WTC11 (cell line): ENCODE measurements at regions not wholly inside any gene's neighbourhood (a gene's known extent, or its start where the extent isn't known, plus 50 kb on each side); places are given as distances from the start of the nearest gene placed in this dataset.

ENCODE experiments used
- ATAC-seq: fragments of 200-7000 bp; cut with Tn5 transposase; 2 replicates; pipeline ENCODE4 v1.10.0; 2021; ENCODE audit warnings: mild to moderate bottlenecking, moderate library complexity
- CTCF ChIA-PET: fragments of 300-600 bp; sonication (Branson Sonifier 250); formaldehyde crosslinking; loops from one replicate; lab custom pipeline; 2021; ENCODE audit warnings: antibody characterized with exemption; lab: Charles Lee
- POLR2A ChIA-PET: fragments of 350-600 bp; sonication (Branson Sonifier 250); formaldehyde crosslinking; loops from one replicate; lab custom pipeline; 2021; ENCODE audit warnings: antibody characterized with exemption; lab: Charles Lee
- DNase-seq: peaks from one replicate; pipeline ENCODE4 v3.0.0; 2021; ENCODE audit warnings: low spot score
- H3K27ac Mint-ChIP-seq: 2 replicates; pipeline ENCODE4 v1.8.0; 2021; ENCODE audit warnings: mixed read lengths
- H3K27me3 Mint-ChIP-seq: 2 replicates; pipeline ENCODE4 v1.8.0; 2021; ENCODE audit warnings: low read depth, mild to moderate bottlenecking, moderate library complexity, mixed read lengths
- H3K36me3 Mint-ChIP-seq: 2 replicates; pipeline ENCODE4 v1.8.0; 2021; ENCODE audit warnings: mixed read lengths
- H3K4me1 Mint-ChIP-seq: 2 replicates; pipeline ENCODE4 v1.8.0; 2022; ENCODE audit warnings: mixed read lengths
- H3K4me3 Mint-ChIP-seq: 2 replicates; pipeline ENCODE4 v1.8.0; 2021; ENCODE audit warnings: mild to moderate bottlenecking, moderate library complexity, mixed read lengths
- H3K9me3 Mint-ChIP-seq: 2 replicates; pipeline ENCODE4 v1.8.0; 2021; ENCODE audit warnings: mixed read lengths
- CREM ChIP-seq: sonication (generic); formaldehyde crosslinking; IDR thresholded peaks from 2 replicates; pipeline ENCODE4 v1.8.1; 2022; ENCODE audit warnings: mild to moderate bottlenecking, missing genetic modification reagents, moderate library complexity
- EMX1 ChIP-seq: fragments of 250-450 bp; sonication (Bioruptor Pico); IDR thresholded peaks from 2 replicates; pipeline ENCODE4 v1.8.0; 2021; ENCODE audit warnings: mild to moderate bottlenecking
- FOXK1 ChIP-seq: sonication (generic); formaldehyde crosslinking; IDR thresholded peaks from 2 replicates; pipeline ENCODE4 v1.8.0; 2022; ENCODE audit warnings: mild to moderate bottlenecking, moderate library complexity, missing genetic modification reagents
- IRF2 ChIP-seq: sonication (generic); formaldehyde crosslinking; IDR thresholded peaks from 2 replicates; pipeline ENCODE4 v1.8.0; 2022; ENCODE audit warnings: low read depth, missing genetic modification reagents, borderline replicate concordance
- MXD4 ChIP-seq: fragments of 250-450 bp; sonication (Bioruptor Pico); IDR thresholded peaks from 2 replicates; pipeline ENCODE4 v1.8.0; 2021; ENCODE audit warnings: mild to moderate bottlenecking, moderate library complexity, borderline replicate concordance
- SMAD3 ChIP-seq: sonication (generic); formaldehyde crosslinking; IDR thresholded peaks from 2 replicates; pipeline ENCODE4 v1.8.0; 2022; ENCODE audit warnings: missing genetic modification reagents, mild to moderate bottlenecking, borderline replicate concordance
- SMAD4 ChIP-seq: sonication (generic); formaldehyde crosslinking; IDR thresholded peaks from 2 replicates; pipeline ENCODE4 v1.8.0; 2022; ENCODE audit warnings: mild to moderate bottlenecking, missing genetic modification reagents
- TCF7 ChIP-seq: sonication (generic); formaldehyde crosslinking; IDR thresholded peaks from 2 replicates; pipeline ENCODE4 v1.8.0; 2022; ENCODE audit warnings: mild to moderate bottlenecking, low read depth, missing genetic modification reagents, moderate library complexity
- TP53 ChIP-seq: sonication (generic); formaldehyde crosslinking; IDR thresholded peaks from 2 replicates; pipeline ENCODE4 v1.8.1; 2023; ENCODE audit warnings: mild to moderate bottlenecking, missing genetic modification reagents
- ZNF416 ChIP-seq: fragments of 250-450 bp; sonication (Bioruptor Pico); IDR thresholded peaks from 2 replicates; pipeline ENCODE4 v1.9.0; 2021; ENCODE audit warnings: mild to moderate bottlenecking, inconsistent platforms
- ZNF671 ChIP-seq: fragments of 250-450 bp; sonication (Bioruptor Pico); IDR thresholded peaks from 2 replicates; pipeline ENCODE4 v1.8.0; 2021; ENCODE audit warnings: mild to moderate bottlenecking
- TF ChIP-seq, protein P1 (sequence below): fragments of 250-450 bp; sonication (Bioruptor Pico); IDR thresholded peaks from 2 replicates; pipeline ENCODE4 v1.9.0; 2021; ENCODE audit warnings: mild to moderate bottlenecking
- TF ChIP-seq, protein P2 (sequence below): sonication (generic); formaldehyde crosslinking; IDR thresholded peaks from 2 replicates; pipeline ENCODE4 v1.8.1; 2022; ENCODE audit warnings: mild to moderate bottlenecking, moderate library complexity, missing genetic modification reagents
- TF ChIP-seq, protein P3 (sequence below): sonication (generic); formaldehyde crosslinking; IDR thresholded peaks from 2 replicates; pipeline ENCODE4 v1.8.1; 2023; ENCODE audit warnings: mild to moderate bottlenecking, missing genetic modification reagents, moderate library complexity
- TF ChIP-seq, protein P4 (sequence below): sonication (generic); formaldehyde crosslinking; IDR thresholded peaks from 2 replicates; pipeline ENCODE4 v1.8.0; 2022; ENCODE audit warnings: missing genetic modification reagents
- TF ChIP-seq, protein P5 (sequence below): fragments of 250-450 bp; sonication (Bioruptor Pico); IDR thresholded peaks from 2 replicates; pipeline ENCODE4 v1.9.0; 2021; ENCODE audit warnings: mild to moderate bottlenecking, borderline replicate concordance
- TF ChIP-seq, protein P6 (sequence below): sonication (generic); formaldehyde crosslinking; conservative IDR thresholded peaks from 2 replicates; pipeline ENCODE4 v1.8.1; 2023; ENCODE audit warnings: mild to moderate bottlenecking, low read depth, missing genetic modification reagents, moderate library complexity
- TF ChIP-seq, protein P7 (sequence below): fragments of 250-450 bp; sonication (Bioruptor Pico); conservative IDR thresholded peaks from 2 replicates; pipeline ENCODE4 v1.9.0; 2021; ENCODE audit warnings: mild to moderate bottlenecking
- TF ChIP-seq, protein P8 (sequence below): fragments of 250-450 bp; sonication (Bioruptor Pico); IDR thresholded peaks from 2 replicates; pipeline ENCODE4 v2.1.2; 2022; ENCODE audit warnings: mild to moderate bottlenecking, moderate library complexity

DNA sequence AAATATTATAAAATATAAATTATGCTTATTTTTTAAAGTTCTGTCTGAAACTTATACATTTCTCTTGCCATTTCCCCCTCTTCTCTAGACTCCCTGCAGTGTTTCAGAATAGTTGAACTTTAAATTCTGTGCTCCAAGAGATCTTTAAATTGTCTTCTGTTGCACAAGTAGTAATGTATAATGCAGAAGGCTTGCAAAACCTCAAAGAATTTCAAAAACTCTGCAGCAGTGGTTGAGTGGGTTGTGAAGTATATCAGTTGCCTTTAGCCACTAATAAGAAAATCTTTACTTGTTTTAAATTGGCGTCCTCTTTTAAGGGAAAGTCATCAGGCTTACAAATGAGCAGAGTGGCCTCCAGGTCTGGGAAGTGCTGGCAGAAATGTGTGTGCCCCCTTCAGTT lies 1153.3 kb upstream of the PABPC4L start:
- POLR2A ChIA-PET = no interaction called here
- TF ChIP-seq CREM (CRISPR knock-in tag) (no peak), TP53 (CRISPR knock-in tag) (no peak), EMX1 (no peak), ZNF671 (CRISPR knock-in tag) (no peak), FOXK1 (CRISPR knock-in tag) (no peak), MXD4 (CRISPR knock-in tag) (no peak)
- TF ChIP-seq, protein P1, sequence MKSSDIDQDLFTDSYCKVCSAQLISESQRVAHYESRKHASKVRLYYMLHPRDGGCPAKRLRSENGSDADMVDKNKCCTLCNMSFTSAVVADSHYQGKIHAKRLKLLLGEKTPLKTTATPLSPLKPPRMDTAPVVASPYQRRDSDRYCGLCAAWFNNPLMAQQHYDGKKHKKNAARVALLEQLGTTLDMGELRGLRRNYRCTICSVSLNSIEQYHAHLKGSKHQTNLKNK (CRISPR knock-in tag) = no peak
- TF ChIP-seq, protein P2, sequence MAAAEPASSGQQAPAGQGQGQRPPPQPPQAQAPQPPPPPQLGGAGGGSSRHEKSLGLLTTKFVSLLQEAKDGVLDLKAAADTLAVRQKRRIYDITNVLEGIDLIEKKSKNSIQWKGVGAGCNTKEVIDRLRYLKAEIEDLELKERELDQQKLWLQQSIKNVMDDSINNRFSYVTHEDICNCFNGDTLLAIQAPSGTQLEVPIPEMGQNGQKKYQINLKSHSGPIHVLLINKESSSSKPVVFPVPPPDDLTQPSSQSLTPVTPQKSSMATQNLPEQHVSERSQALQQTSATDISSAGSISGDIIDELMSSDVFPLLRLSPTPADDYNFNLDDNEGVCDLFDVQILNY (CRISPR knock-in tag) = no peak
- TF ChIP-seq, protein P3, sequence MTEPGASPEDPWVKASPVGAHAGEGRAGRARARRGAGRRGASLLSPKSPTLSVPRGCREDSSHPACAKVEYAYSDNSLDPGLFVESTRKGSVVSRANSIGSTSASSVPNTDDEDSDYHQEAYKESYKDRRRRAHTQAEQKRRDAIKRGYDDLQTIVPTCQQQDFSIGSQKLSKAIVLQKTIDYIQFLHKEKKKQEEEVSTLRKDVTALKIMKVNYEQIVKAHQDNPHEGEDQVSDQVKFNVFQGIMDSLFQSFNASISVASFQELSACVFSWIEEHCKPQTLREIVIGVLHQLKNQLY (CRISPR knock-in tag) = no peak
- TF ChIP-seq, all 79 proteins: peak for 0
- Mint-ChIP-seq H3K27me3 (no peaks in the 10 kb centered on the region), H3K9me3 (0 out of 2 replicates have a peak, but pooled peaks cover 4% of the 10 kb centered on the region), H3K4me3 (no peak overlapping the region), H3K4me1 (peaks cover 4% of the 10 kb centered on the region; the same call in 1 of the 2 replicates), H3K27ac (no peak overlapping the region), H3K36me3 (no peaks in the 10 kb centered on the region)
- no peak for DNase-seq
- CTCF ChIA-PET = no interaction called here
- ATAC-seq = no peak

DNA sequence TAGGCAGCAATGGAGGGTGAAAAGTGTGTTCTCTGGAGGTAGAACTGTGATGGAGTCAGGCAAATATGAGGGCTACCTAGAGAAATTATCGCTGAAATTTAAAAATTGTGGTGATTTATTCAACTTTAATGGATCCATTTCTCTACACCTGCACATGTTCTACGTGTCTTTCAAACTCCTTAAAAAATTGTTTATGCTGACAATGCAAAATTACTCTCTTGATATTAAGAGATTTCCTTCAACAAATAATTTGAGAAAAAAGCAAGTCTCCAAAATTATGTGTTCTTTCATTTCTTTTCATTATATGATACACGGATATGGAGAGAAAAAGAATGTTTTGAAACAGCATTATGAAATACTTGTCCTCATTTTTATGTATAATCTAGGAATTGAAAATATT lies 1151.4 kb upstream of the PABPC4L start:
- no peak overlapping the region for H3K4me3 Mint-ChIP-seq
- H3K9me3 Mint-ChIP-seq = 0 out of 2 replicates have a peak, but pooled peaks cover 4% of the 10 kb centered on the region
- CTCF ChIA-PET = no interaction called here
- ATAC-seq = no peak
- no peak overlapping the region for H3K27ac Mint-ChIP-seq
- H3K27me3 Mint-ChIP-seq = no peaks in the 10 kb centered on the region
- no peaks in the 10 kb centered on the region for H3K36me3 Mint-ChIP-seq
- POLR2A ChIA-PET = no interaction called here
- H3K4me1 Mint-ChIP-seq = peaks cover 4% of the 10 kb centered on the region; the same call in 1 of the 2 replicates
- DNase-seq = no peak
- TF ChIP-seq, protein P4, sequence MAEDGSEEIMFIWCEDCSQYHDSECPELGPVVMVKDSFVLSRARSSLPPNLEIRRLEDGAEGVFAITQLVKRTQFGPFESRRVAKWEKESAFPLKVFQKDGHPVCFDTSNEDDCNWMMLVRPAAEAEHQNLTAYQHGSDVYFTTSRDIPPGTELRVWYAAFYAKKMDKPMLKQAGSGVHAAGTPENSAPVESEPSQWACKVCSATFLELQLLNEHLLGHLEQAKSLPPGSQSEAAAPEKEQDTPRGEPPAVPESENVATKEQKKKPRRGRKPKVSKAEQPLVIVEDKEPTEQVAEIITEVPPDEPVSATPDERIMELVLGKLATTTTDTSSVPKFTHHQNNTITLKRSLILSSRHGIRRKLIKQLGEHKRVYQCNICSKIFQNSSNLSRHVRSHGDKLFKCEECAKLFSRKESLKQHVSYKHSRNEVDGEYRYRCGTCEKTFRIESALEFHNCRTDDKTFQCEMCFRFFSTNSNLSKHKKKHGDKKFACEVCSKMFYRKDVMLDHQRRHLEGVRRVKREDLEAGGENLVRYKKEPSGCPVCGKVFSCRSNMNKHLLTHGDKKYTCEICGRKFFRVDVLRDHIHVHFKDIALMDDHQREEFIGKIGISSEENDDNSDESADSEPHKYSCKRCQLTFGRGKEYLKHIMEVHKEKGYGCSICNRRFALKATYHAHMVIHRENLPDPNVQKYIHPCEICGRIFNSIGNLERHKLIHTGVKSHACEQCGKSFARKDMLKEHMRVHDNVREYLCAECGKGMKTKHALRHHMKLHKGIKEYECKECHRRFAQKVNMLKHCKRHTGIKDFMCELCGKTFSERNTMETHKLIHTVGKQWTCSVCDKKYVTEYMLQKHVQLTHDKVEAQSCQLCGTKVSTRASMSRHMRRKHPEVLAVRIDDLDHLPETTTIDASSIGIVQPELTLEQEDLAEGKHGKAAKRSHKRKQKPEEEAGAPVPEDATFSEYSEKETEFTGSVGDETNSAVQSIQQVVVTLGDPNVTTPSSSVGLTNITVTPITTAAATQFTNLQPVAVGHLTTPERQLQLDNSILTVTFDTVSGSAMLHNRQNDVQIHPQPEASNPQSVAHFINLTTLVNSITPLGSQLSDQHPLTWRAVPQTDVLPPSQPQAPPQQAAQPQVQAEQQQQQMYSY = no peak
- TF ChIP-seq, protein P5, sequence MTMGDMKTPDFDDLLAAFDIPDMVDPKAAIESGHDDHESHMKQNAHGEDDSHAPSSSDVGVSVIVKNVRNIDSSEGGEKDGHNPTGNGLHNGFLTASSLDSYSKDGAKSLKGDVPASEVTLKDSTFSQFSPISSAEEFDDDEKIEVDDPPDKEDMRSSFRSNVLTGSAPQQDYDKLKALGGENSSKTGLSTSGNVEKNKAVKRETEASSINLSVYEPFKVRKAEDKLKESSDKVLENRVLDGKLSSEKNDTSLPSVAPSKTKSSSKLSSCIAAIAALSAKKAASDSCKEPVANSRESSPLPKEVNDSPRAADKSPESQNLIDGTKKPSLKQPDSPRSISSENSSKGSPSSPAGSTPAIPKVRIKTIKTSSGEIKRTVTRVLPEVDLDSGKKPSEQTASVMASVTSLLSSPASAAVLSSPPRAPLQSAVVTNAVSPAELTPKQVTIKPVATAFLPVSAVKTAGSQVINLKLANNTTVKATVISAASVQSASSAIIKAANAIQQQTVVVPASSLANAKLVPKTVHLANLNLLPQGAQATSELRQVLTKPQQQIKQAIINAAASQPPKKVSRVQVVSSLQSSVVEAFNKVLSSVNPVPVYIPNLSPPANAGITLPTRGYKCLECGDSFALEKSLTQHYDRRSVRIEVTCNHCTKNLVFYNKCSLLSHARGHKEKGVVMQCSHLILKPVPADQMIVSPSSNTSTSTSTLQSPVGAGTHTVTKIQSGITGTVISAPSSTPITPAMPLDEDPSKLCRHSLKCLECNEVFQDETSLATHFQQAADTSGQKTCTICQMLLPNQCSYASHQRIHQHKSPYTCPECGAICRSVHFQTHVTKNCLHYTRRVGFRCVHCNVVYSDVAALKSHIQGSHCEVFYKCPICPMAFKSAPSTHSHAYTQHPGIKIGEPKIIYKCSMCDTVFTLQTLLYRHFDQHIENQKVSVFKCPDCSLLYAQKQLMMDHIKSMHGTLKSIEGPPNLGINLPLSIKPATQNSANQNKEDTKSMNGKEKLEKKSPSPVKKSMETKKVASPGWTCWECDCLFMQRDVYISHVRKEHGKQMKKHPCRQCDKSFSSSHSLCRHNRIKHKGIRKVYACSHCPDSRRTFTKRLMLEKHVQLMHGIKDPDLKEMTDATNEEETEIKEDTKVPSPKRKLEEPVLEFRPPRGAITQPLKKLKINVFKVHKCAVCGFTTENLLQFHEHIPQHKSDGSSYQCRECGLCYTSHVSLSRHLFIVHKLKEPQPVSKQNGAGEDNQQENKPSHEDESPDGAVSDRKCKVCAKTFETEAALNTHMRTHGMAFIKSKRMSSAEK (CRISPR knock-in tag) = no peak
- no peak for TF ChIP-seq ZNF416 (CRISPR knock-in tag)
- TF ChIP-seq, protein P6, sequence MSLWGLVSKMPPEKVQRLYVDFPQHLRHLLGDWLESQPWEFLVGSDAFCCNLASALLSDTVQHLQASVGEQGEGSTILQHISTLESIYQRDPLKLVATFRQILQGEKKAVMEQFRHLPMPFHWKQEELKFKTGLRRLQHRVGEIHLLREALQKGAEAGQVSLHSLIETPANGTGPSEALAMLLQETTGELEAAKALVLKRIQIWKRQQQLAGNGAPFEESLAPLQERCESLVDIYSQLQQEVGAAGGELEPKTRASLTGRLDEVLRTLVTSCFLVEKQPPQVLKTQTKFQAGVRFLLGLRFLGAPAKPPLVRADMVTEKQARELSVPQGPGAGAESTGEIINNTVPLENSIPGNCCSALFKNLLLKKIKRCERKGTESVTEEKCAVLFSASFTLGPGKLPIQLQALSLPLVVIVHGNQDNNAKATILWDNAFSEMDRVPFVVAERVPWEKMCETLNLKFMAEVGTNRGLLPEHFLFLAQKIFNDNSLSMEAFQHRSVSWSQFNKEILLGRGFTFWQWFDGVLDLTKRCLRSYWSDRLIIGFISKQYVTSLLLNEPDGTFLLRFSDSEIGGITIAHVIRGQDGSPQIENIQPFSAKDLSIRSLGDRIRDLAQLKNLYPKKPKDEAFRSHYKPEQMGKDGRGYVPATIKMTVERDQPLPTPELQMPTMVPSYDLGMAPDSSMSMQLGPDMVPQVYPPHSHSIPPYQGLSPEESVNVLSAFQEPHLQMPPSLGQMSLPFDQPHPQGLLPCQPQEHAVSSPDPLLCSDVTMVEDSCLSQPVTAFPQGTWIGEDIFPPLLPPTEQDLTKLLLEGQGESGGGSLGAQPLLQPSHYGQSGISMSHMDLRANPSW (CRISPR knock-in tag) = no peak
- TF ChIP-seq, protein P7, sequence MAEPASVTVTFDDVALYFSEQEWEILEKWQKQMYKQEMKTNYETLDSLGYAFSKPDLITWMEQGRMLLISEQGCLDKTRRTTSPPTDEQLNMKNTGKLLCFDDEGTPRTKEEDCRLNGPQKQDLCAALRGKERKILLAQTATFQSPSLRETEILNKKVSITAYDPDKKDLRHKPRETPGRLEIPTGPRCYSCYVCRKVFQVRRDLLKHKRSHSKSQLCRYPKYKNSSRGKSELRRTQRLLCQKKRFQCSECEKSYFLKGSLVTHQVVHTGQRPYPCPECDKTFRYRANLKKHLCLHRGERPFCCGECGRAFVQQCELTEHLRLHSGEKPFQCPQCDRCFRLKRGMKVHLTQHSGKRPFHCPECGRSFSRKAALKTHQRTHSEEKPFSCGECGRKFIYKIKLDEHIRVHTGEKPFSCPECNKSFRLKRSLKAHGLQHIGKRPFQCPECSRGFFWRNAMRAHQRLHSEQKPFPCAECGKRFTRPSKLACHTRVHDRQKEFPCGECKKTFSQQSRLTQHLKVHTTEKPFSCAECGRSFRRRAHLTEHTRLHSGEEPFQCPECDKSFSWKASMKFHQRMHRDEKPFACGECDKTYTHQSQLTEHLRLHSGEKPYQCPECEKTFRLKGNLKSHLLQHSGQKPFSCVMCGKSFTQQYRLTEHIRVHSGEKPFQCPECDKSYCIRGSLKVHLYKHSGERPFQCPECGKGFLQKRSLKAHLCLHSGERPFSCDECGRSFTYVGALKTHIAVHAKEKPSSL (CRISPR knock-in tag) = no peak
- TF ChIP-seq, protein P8, sequence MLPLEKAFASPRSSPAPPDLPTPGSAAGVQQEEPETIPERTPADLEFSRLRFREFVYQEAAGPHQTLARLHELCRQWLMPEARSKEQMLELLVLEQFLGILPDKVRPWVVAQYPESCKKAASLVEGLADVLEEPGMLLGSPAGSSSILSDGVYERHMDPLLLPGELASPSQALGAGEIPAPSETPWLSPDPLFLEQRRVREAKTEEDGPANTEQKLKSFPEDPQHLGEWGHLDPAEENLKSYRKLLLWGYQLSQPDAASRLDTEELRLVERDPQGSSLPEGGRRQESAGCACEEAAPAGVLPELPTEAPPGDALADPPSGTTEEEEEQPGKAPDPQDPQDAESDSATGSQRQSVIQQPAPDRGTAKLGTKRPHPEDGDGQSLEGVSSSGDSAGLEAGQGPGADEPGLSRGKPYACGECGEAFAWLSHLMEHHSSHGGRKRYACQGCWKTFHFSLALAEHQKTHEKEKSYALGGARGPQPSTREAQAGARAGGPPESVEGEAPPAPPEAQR (CRISPR knock-in tag) = no peak
- TF ChIP-seq SMAD4 (CRISPR knock-in tag) = no peak
- no peak for TF ChIP-seq SMAD3 (CRISPR knock-in tag)
- TF ChIP-seq IRF2 (CRISPR knock-in tag) = no peak
- TF ChIP-seq TCF7 = no peak
